ENCODE measurements at regions not wholly inside any gene's neighbourhood (a gene's known extent, or its start where the extent isn't known, plus 50 kb on each side); places are given as distances from the start of the nearest gene placed in this dataset.

DNA sequence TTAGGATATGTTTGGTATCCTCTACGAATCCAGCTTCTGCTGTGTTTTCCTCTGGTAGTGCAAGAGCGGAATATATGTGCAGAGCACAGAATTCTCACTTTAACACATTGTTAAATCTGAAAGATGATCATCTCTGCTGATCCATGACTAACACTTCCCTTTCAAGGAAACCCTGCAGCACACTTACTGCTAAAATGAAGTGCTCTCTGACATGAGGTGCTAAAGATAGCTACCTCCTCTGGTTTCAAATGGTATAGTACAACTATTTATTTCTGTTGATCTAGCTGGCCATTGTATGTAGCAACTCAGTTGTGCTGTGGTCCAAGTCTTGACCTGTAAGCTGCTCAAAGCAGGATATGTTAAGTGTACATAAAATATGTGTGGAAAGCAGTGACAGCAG, 162.4 kb upstream of the FMR1 start:
- H3K27ac Mint-ChIP-seq: no peak overlapping the region
- no peaks in the 10 kb centered on the region for H3K9me3 Mint-ChIP-seq
- no peaks in the 10 kb centered on the region for H3K4me1 Mint-ChIP-seq
- no peak for DNase-seq
- no peak overlapping the region for H3K4me3 Mint-ChIP-seq
- H3K27me3 Mint-ChIP-seq: peaks cover 10% of the 10 kb centered on the region
- H3K36me3 Mint-ChIP-seq: no peaks in the 10 kb centered on the region

GRCh38 chrX:147757750-147758149, 154.0 kb upstream of the FMR1 start:
- Mint-ChIP-seq H3K36me3 (no peaks in the 10 kb centered on the region), H3K27me3 (peaks cover 9% of the 10 kb centered on the region), H3K4me1 (no peaks in the 10 kb centered on the region), H3K27ac (no peak overlapping the region), H3K9me3 (no peaks in the 10 kb centered on the region), H3K4me3 (no peak overlapping the region)
- no peak for DNase-seq

DNA sequence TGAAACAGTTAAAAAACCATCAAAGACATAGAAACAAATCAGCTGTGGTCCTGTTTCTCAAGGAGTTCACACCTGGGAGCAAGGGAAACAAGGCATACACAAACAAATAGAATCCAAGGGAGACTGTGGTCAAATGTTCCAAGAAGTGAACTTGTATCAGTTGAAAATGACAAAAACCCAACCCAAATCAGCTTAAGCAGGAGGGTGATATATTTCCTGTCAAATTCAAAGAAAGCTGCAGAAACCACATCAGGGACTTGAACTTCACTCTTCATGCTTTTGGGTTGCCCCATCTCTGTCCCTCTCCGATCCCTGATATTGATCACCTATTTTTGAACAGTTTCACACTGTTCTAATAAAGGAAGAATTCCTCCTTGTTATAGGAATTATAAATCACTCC, 148.6 kb upstream of the FMR1 start:
- Mint-ChIP-seq H3K27me3 (peaks cover 4% of the 10 kb centered on the region), H3K9me3 (no peaks in the 10 kb centered on the region), H3K36me3 (no peaks in the 10 kb centered on the region), H3K4me3 (no peak overlapping the region), H3K27ac (peak overlapping the region; percentile 54), H3K4me1 (peaks cover 5% of the 10 kb centered on the region)
- DNase-seq: no peak

DNA sequence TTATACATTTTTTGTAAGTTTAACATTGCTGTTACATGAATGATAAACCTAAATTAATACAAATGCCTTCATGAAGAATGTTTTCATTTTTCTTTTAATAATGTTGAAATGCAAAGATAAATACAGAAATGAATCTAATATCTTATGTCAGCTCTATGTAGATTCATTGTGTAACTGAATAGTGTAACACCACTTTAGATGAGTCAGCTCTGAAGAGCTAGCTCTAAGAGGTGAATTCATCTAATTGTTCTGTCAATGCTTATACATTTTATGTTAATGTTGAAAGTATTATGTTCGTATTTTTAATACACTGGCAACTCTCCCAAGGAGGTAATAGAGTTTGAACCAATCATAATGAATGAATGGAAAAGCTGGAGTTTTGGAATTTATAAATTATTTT, 146.9 kb upstream of the FMR1 start:
- Mint-ChIP-seq H3K4me3 (no peak overlapping the region), H3K36me3 (no peaks in the 10 kb centered on the region), H3K4me1 (peaks cover 5% of the 10 kb centered on the region), H3K9me3 (no peaks in the 10 kb centered on the region), H3K27ac (no peak overlapping the region), H3K27me3 (peaks cover 4% of the 10 kb centered on the region)
- DNase-seq: no peak

GRCh38 chrX:147770858-147771257, 140.9 kb upstream of the FMR1 start:
- H3K36me3 Mint-ChIP-seq: no peaks in the 10 kb centered on the region
- peaks cover 4% of the 10 kb centered on the region for H3K27me3 Mint-ChIP-seq
- no peak for DNase-seq
- no peaks in the 10 kb centered on the region for H3K4me1 Mint-ChIP-seq
- no peak overlapping the region for H3K27ac Mint-ChIP-seq
- H3K4me3 Mint-ChIP-seq: no peak overlapping the region
- H3K9me3 Mint-ChIP-seq: no peaks in the 10 kb centered on the region

- DNase-seq: no peak
- no peak overlapping the region for H3K27ac Mint-ChIP-seq
- H3K36me3 Mint-ChIP-seq: no peaks in the 10 kb centered on the region
- H3K4me1 Mint-ChIP-seq: no peaks in the 10 kb centered on the region
- H3K27me3 Mint-ChIP-seq: peaks cover 5% of the 10 kb centered on the region
- H3K9me3 Mint-ChIP-seq: no peaks in the 10 kb centered on the region
- H3K4me3 Mint-ChIP-seq: no peak overlapping the region
Observed at GRCh38 chrX:147776988-147777387, 134.7 kb upstream of the FMR1 start.

- no peak overlapping the region for H3K27ac Mint-ChIP-seq
- H3K4me1 Mint-ChIP-seq: no peaks in the 10 kb centered on the region
- no peak overlapping the region for H3K4me3 Mint-ChIP-seq
- no peaks in the 10 kb centered on the region for H3K36me3 Mint-ChIP-seq
- no peak for DNase-seq
- H3K9me3 Mint-ChIP-seq: no peaks in the 10 kb centered on the region
- H3K27me3 Mint-ChIP-seq: peaks cover 5% of the 10 kb centered on the region
Observed at GRCh38 chrX:147779173-147779572, 132.5 kb upstream of the FMR1 start.

DNA sequence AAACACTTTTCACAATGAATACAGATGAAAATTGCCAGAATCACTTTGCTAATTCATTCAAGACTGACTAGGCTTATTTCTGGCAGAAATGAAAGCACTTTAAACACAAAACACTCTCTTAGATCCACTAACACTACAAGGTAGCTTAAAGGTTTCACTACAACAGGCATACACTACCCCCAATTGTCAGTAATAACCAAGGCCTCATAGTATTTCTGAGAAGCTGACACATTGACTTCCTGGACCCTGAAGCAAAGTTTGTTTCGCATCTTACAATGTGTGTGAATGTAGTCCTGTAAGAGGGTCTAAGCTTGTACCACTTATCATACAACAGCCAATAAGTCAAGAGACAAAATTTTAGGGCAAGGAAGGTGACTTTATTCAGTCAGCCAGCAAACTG, 129.9 kb upstream of the FMR1 start:
- Mint-ChIP-seq H3K4me1 (no peaks in the 10 kb centered on the region), H3K27ac (no peak overlapping the region)

DNA sequence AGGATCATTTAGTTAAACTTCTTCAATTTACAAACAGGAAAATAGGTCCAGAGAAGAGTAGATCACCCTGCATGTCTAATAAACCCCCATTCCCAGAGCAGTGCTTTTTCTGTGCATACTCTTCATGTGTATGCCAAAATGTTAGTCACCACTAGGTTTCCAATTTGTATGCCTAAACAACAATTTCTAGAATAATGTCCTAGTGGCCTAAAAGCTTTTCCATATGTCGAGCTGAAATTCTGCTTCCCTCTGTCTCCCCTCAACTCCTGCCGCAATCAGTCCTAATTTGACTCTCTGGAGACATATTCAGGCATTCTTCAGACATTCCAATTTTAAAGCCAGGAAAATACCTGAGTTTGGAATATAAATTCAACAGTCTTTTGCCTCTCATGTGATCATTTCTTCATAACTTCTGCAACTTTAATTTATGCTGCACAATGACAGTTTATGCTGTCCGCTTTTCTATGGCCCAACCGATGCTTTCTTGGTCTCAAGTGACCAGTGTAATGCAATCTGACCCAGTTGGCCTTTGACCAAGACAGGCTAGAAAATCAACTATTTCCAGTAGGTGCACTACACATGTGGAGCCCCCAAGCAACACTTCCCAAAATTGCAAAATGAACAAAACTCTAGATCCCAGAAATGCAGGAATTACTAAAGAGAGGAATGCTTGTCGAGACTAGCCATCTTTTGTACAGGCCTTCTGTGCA, 122.9 kb upstream of the FMR1 start:
- H3K4me1 Mint-ChIP-seq: no peaks in the 10 kb centered on the region
- H3K27ac Mint-ChIP-seq: no peak overlapping the region
- H3K27me3 Mint-ChIP-seq: no peaks in the 10 kb centered on the region
- no peak overlapping the region for H3K4me3 Mint-ChIP-seq
- H3K36me3 Mint-ChIP-seq: no peaks in the 10 kb centered on the region
- no peak for DNase-seq
- no peaks in the 10 kb centered on the region for H3K9me3 Mint-ChIP-seq

More for the DNA sequence above, 129.9 kb upstream of the FMR1 start:
- H3K9me3 Mint-ChIP-seq: no peaks in the 10 kb centered on the region
- DNase-seq: no peak
- H3K4me3 Mint-ChIP-seq: no peak overlapping the region
- no peaks in the 10 kb centered on the region for H3K36me3 Mint-ChIP-seq
- H3K27me3 Mint-ChIP-seq: peaks cover 5% of the 10 kb centered on the region

DNA sequence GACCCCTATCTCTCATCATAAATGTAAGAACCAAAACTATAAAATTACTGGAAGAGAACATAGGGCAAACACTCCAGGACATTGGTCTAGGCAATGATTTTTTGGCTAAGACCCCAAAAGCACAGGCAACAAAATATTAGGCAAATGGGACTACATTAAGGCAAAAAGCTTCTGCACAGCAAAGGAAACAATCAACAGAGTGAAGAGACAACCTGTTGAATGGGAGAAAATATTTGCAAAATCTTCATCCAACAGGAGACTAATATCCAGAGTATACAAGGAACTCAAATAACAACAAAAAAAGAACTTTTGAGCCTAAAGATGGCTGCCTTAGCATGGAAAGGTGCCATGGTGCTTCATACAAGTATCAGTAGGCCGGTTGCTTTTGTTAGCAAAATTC, 111.1 kb upstream of the FMR1 start:
- Mint-ChIP-seq H3K27ac (no peak overlapping the region), H3K9me3 (peaks cover 2% of the 10 kb centered on the region), H3K36me3 (no peaks in the 10 kb centered on the region), H3K4me3 (no peak overlapping the region), H3K27me3 (peaks cover 4% of the 10 kb centered on the region), H3K4me1 (no peaks in the 10 kb centered on the region)
- no peak for DNase-seq

DNA sequence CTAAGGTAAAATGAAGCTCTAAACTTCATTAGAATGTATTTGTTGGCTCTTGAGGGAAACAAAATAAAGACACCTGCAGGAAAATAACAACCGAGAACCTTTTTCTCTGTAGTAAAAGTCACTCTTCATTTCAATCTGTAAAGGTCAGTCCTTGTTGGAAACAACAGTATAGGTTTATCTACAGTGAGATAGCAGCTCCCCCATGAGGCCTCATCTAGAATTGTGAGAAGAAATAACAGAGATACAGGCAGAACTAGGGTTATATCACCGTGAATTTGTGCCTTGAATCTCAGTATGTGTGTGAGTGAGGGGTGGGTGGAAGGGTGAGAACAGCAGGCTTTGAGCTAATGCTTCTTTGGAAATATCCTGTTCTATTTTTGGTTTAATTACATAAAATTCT, 107.8 kb upstream of the FMR1 start:
- Mint-ChIP-seq H3K27me3 (peaks cover 4% of the 10 kb centered on the region), H3K36me3 (no peaks in the 10 kb centered on the region), H3K4me3 (no peak overlapping the region), H3K9me3 (no peaks in the 10 kb centered on the region), H3K4me1 (no peaks in the 10 kb centered on the region), H3K27ac (no peak overlapping the region)
- no peak for DNase-seq

GRCh38 chrX:147811803-147812202, 99.9 kb upstream of the FMR1 start:
- no peak for DNase-seq
- Mint-ChIP-seq H3K9me3 (no peaks in the 10 kb centered on the region), H3K4me1 (no peaks in the 10 kb centered on the region), H3K4me3 (no peak overlapping the region), H3K27me3 (no peaks in the 10 kb centered on the region), H3K36me3 (no peaks in the 10 kb centered on the region), H3K27ac (no peak overlapping the region)

DNA sequence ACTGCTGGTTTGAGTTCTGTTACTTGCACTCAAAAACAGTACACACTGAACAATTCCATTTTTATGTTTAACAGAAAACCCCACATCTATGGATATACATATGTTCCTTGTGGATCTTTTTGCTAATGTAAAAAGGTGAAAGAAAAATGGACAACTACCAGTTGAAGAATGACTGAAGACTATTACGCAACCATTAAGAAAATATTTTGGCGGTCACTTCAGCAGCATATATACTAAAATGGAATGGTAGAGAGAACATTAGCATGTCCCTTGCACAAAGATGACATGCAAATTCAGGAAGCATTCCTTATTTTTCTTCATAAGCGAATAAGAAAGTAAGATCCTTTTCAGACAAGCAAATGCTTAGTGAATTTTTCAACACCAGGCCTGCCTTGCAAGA, 84.6 kb upstream of the FMR1 start:
- Mint-ChIP-seq H3K36me3 (no peaks in the 10 kb centered on the region), H3K9me3 (peaks cover 6% of the 10 kb centered on the region), H3K27me3 (peaks cover 4% of the 10 kb centered on the region)

GRCh38 chrX:147828719-147829118, 83.0 kb upstream of the FMR1 start:
- Mint-ChIP-seq H3K27ac (no peak overlapping the region), H3K9me3 (peaks cover 6% of the 10 kb centered on the region), H3K27me3 (no peaks in the 10 kb centered on the region), H3K4me1 (peaks cover 5% of the 10 kb centered on the region), H3K4me3 (no peak overlapping the region), H3K36me3 (no peaks in the 10 kb centered on the region)
- DNase-seq: no peak

More for the DNA sequence above, 84.6 kb upstream of the FMR1 start:
- H3K4me1 Mint-ChIP-seq: no peaks in the 10 kb centered on the region
- no peak for DNase-seq
- H3K4me3 Mint-ChIP-seq: no peak overlapping the region
- no peak overlapping the region for H3K27ac Mint-ChIP-seq

- DNase-seq: no peak
- H3K27ac Mint-ChIP-seq: no peak overlapping the region
- H3K9me3 Mint-ChIP-seq: peaks cover 6% of the 10 kb centered on the region
- H3K4me1 Mint-ChIP-seq: peaks cover 5% of the 10 kb centered on the region
- no peak overlapping the region for H3K4me3 Mint-ChIP-seq
- no peaks in the 10 kb centered on the region for H3K27me3 Mint-ChIP-seq
- H3K36me3 Mint-ChIP-seq: no peaks in the 10 kb centered on the region
Observed at GRCh38 chrX:147832707-147833348, 78.9 kb upstream of the FMR1 start.

DNA sequence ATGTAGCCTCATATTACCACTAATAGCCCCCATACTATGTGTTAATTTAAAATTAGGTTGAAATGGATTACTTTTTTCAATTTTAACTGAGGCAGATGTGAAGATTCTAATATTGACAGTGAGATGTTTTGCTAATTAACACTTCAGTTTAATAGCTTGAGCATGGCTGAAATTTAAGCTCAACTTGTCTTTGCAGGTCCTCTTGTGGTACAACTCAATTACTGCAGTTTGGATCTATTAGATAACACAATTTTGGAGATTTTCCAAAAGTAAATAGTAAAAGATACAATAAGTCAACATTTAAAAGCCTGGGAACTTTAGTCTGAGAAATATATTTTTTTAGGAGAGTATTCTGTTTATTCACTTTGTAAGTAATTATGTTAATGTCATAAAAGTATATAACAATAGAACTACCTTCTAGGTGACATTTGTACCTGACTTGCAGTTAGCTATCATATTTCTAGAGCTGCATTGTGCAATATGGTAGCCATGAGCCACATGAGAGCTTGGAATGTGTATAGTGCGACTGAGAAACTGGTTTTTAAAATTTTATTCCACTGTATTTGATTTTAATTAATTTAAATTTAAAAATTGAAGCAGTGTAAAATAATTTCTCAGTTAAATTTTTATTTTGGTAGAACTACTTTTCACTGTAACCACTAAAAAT, 73.1 kb upstream of the FMR1 start:
- H3K4me3 Mint-ChIP-seq: no peak overlapping the region
- no peaks in the 10 kb centered on the region for H3K27me3 Mint-ChIP-seq
- H3K36me3 Mint-ChIP-seq: no peaks in the 10 kb centered on the region
- no peaks in the 10 kb centered on the region for H3K4me1 Mint-ChIP-seq
- no peak overlapping the region for H3K27ac Mint-ChIP-seq
- H3K9me3 Mint-ChIP-seq: no peaks in the 10 kb centered on the region
- DNase-seq: no peak
